GM23338 (cell line): ENCODE measurements at regions not wholly inside any gene's neighbourhood (a gene's known extent, or its start where the extent isn't known, plus 50 kb on each side); places are given as distances from the start of the nearest gene placed in this dataset.

Experiments used
- ATAC-seq: fragments of 200-7000 bp; cut with Tn5 transposase; 3 replicates; pipeline ENCODE4 v1.9.1; 2020
- DNase-seq: peaks from one replicate; pipeline ENCODE4 v3.0.0-alpha.2; 2015; ENCODE audit warnings: low spot score
- H2AFZ ChIP-seq: fragments of 200-600 bp; sonication (generic); 2 replicates; pipeline ENCODE4 v1.8.0; 2016; ENCODE audit warnings: antibody characterized with exemption, mild to moderate bottlenecking, moderate library complexity
- H3F3A ChIP-seq: fragments of 200-600 bp; sonication (generic); replicated peaks from 2 replicates; pipeline ENCODE4 v1.8.0; 2017; ENCODE audit warnings: antibody characterized with exemption, mixed run types, low read depth
- H3K27ac ChIP-seq: fragments of 200-600 bp; sonication (generic); 2 replicates; pipeline ENCODE4 v1.6.1; 2016; ENCODE audit warnings: low read depth
- H3K27me3 ChIP-seq: fragments of 200-600 bp; sonication (generic); 2 replicates; pipeline ENCODE4 v1.8.0; 2016; ENCODE audit warnings: mild to moderate bottlenecking, mixed run types, moderate library complexity; ENCODE audit not compliant: insufficient read depth
- H3K36me3 ChIP-seq: fragments of 200-600 bp; sonication (generic); 2 replicates; pipeline ENCODE4 v1.8.0; 2016; ENCODE audit warnings: mild to moderate bottlenecking; ENCODE audit not compliant: insufficient read depth
- H3K4me1 ChIP-seq: fragments of 200-600 bp; sonication (generic); 2 replicates; pipeline ENCODE4 v1.8.0; 2016; ENCODE audit warnings: mild to moderate bottlenecking, moderate library complexity; ENCODE audit not compliant: insufficient read depth
- H3K4me2 ChIP-seq: fragments of 200-600 bp; sonication (generic); 2 replicates; pipeline ENCODE4 v1.7.1; 2017; ENCODE audit warnings: mixed run types
- H3K4me3 ChIP-seq: fragments of 200-600 bp; sonication (generic); 2 replicates; pipeline ENCODE4 v1.6.1; 2016; ENCODE audit warnings: mixed run types
- H3K79me2 ChIP-seq: fragments of 200-600 bp; sonication (generic); replicated peaks from 2 replicates; pipeline ENCODE4 v1.8.0; 2017; ENCODE audit warnings: mild to moderate bottlenecking; ENCODE audit not compliant: insufficient read depth
- H3K9me2 ChIP-seq: fragments of 200-600 bp; sonication (generic); 2 replicates; pipeline ENCODE4 v1.8.0; 2017; ENCODE audit not compliant: insufficient read depth
- H4K20me1 ChIP-seq: fragments of 200-600 bp; sonication (generic); replicated peaks from 2 replicates; pipeline ENCODE4 v1.8.0; 2017; ENCODE audit warnings: mild to moderate bottlenecking; ENCODE audit not compliant: insufficient read depth
- H3K27ac Mint-ChIP-seq: 2 replicates; pipeline ENCODE4 v1.8.0; 2020; ENCODE audit warnings: inconsistent platforms, mild to moderate bottlenecking, moderate library complexity, mixed read lengths
- H3K27me3 Mint-ChIP-seq: 3 replicates; pipeline ENCODE4 v1.8.0; 2022; ENCODE audit warnings: low read depth, mild to moderate bottlenecking, moderate library complexity, mixed read lengths, inconsistent platforms; ENCODE audit not compliant: insufficient read depth, poor library complexity
- H3K36me3 Mint-ChIP-seq: 3 replicates; pipeline ENCODE4 v1.8.0; 2021; ENCODE audit warnings: low read depth, mild to moderate bottlenecking, inconsistent platforms, moderate library complexity, mixed read lengths
- H3K4me1 Mint-ChIP-seq: 3 replicates; pipeline ENCODE4 v1.8.0; 2020; ENCODE audit warnings: mild to moderate bottlenecking, inconsistent platforms, mixed read lengths
- H3K4me3 Mint-ChIP-seq: 3 replicates; pipeline ENCODE4 v1.8.0; 2021; ENCODE audit warnings: moderate library complexity, mild to moderate bottlenecking, inconsistent platforms, mixed read lengths
- H3K9me3 Mint-ChIP-seq: 3 replicates; pipeline ENCODE4 v1.8.0; 2020; ENCODE audit warnings: moderate library complexity, mild to moderate bottlenecking, inconsistent platforms, mixed read lengths
- EZH2 ChIP-seq: fragments of 200-600 bp; sonication (generic); IDR thresholded peaks from one replicate; pipeline ENCODE4 v1.8.0; 2017; ENCODE audit warnings: antibody characterized with exemption, mild to moderate bottlenecking, low read depth; ENCODE audit not compliant: unreplicated experiment
- POLR2AphosphoS5 ChIP-seq: IDR thresholded peaks from 2 replicates; pipeline ENCODE4 v1.6.1; 2016; ENCODE audit warnings: antibody characterized with exemption, low read depth
- ZNF114 ChIP-seq: fragments of 250-450 bp; sonication (Bioruptor Pico); IDR thresholded peaks from 2 replicates; pipeline ENCODE4 v1.5.0; 2020; ENCODE audit warnings: mild to moderate bottlenecking, moderate library complexity
- ZNF331 ChIP-seq: fragments of 250-450 bp; sonication (Bioruptor Pico); IDR thresholded peaks from 2 replicates; pipeline ENCODE4 v1.5.0; 2020; ENCODE audit warnings: low read depth, mild to moderate bottlenecking, moderate library complexity
- TF ChIP-seq, protein P1 (sequence below): IDR thresholded peaks from 2 replicates; pipeline ENCODE4 v1.6.1; 2016; ENCODE audit warnings: antibody characterized with exemption
- TF ChIP-seq, protein P2 (sequence below): fragments of 250-450 bp; sonication (Bioruptor Pico); IDR thresholded peaks from 2 replicates; pipeline ENCODE4 v1.5.0; 2020; ENCODE audit warnings: mild to moderate bottlenecking, moderate library complexity

DNA sequence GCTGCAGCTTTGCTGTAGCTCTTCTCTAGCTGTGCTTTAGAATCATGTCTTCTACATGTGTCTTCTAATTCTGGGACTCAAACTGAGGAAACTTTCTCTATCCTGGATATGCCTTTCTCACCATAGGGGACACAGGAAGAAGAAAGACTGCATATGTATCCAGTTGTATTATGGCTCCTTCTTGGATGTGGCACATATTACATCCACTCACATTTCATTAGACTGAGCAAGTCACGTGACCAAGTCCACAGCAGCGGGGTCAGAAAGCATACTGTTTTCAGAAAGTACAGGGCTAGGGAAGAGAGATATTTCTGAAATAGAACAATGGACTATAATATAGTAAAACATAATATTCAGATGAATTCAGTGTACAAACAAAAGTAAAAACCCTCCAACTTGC lies 187.6 kb upstream of the RIMS1 start:
- no peak overlapping the region for H3K4me3 Mint-ChIP-seq
- Histone ChIP-seq H3K9me2 (no peaks in the 10 kb centered on the region), H4K20me1 (no peaks in the 10 kb centered on the region), H3K27ac (no peak overlapping the region), H3K4me1 (no peaks in the 10 kb centered on the region), H2AFZ (peak overlapping the region; percentile 23; the same call in 1 of the 2 replicates), H3K36me3 (no peaks in the 10 kb centered on the region), H3K4me2 (no peak overlapping the region), H3K79me2 (no peaks in the 10 kb centered on the region), H3K27me3 (no peaks in the 10 kb centered on the region), H3F3A (no peaks in the 10 kb centered on the region), H3K4me3 (no peak overlapping the region)
- no peaks in the 10 kb centered on the region for H3K36me3 Mint-ChIP-seq
- TF ChIP-seq POLR2AphosphoS5 (no peak), ZNF331 (CRISPR knock-in tag) (no peak), EZH2 (no peak), ZNF114 (CRISPR knock-in tag) (no peak)
- TF ChIP-seq, protein P1, sequence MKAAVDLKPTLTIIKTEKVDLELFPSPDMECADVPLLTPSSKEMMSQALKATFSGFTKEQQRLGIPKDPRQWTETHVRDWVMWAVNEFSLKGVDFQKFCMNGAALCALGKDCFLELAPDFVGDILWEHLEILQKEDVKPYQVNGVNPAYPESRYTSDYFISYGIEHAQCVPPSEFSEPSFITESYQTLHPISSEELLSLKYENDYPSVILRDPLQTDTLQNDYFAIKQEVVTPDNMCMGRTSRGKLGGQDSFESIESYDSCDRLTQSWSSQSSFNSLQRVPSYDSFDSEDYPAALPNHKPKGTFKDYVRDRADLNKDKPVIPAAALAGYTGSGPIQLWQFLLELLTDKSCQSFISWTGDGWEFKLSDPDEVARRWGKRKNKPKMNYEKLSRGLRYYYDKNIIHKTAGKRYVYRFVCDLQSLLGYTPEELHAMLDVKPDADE = no peak
- TF ChIP-seq, protein P2, sequence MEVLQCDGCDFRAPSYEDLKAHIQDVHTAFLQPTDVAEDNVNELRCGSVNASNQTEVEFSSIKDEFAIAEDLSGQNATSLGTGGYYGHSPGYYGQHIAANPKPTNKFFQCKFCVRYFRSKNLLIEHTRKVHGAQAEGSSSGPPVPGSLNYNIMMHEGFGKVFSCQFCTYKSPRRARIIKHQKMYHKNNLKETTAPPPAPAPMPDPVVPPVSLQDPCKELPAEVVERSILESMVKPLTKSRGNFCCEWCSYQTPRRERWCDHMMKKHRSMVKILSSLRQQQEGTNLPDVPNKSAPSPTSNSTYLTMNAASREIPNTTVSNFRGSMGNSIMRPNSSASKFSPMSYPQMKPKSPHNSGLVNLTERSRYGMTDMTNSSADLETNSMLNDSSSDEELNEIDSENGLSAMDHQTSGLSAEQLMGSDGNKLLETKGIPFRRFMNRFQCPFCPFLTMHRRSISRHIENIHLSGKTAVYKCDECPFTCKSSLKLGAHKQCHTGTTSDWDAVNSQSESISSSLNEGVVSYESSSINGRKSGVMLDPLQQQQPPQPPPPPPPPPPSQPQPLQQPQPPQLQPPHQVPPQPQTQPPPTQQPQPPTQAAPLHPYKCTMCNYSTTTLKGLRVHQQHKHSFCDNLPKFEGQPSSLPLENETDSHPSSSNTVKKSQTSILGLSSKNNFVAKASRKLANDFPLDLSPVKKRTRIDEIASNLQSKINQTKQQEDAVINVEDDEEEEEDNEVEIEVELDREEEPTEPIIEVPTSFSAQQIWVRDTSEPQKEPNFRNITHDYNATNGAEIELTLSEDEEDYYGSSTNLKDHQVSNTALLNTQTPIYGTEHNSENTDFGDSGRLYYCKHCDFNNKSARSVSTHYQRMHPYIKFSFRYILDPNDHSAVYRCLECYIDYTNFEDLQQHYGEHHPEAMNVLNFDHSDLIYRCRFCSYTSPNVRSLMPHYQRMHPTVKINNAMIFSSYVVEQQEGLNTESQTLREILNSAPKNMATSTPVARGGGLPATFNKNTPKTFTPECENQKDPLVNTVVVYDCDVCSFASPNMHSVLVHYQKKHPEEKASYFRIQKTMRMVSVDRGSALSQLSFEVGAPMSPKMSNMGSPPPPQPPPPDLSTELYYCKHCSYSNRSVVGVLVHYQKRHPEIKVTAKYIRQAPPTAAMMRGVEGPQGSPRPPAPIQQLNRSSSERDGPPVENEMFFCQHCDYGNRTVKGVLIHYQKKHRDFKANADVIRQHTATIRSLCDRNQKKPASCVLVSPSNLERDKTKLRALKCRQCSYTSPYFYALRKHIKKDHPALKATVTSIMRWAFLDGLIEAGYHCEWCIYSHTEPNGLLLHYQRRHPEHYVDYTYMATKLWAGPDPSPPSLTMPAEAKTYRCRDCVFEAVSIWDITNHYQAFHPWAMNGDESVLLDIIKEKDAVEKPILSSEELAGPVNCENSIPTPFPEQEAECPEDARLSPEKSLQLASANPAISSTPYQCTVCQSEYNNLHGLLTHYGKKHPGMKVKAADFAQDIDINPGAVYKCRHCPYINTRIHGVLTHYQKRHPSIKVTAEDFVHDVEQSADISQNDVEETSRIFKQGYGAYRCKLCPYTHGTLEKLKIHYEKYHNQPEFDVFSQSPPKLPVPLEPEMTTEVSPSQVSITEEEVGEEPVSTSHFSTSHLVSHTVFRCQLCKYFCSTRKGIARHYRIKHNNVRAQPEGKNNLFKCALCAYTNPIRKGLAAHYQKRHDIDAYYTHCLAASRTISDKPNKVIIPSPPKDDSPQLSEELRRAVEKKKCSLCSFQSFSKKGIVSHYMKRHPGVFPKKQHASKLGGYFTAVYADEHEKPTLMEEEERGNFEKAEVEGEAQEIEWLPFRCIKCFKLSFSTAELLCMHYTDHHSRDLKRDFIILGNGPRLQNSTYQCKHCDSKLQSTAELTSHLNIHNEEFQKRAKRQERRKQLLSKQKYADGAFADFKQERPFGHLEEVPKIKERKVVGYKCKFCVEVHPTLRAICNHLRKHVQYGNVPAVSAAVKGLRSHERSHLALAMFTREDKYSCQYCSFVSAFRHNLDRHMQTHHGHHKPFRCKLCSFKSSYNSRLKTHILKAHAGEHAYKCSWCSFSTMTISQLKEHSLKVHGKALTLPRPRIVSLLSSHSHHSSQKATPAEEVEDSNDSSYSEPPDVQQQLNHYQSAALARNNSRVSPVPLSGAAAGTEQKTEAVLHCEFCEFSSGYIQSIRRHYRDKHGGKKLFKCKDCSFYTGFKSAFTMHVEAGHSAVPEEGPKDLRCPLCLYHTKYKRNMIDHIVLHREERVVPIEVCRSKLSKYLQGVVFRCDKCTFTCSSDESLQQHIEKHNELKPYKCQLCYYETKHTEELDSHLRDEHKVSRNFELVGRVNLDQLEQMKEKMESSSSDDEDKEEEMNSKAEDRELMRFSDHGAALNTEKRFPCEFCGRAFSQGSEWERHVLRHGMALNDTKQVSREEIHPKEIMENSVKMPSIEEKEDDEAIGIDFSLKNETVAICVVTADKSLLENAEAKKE = no peak
- no peaks in the 10 kb centered on the region for H3K4me1 Mint-ChIP-seq
- ATAC-seq = no peak
- H3K27ac Mint-ChIP-seq = no peak overlapping the region
- H3K9me3 Mint-ChIP-seq = no peaks in the 10 kb centered on the region
- no peaks in the 10 kb centered on the region for H3K27me3 Mint-ChIP-seq
- DNase-seq = no peak
